ENCODE measurements at regions not wholly inside any gene's neighbourhood (a gene's known extent, or its start where the extent isn't known, plus 50 kb on each side); places are given as distances from the start of the nearest gene placed in this dataset.

DNA sequence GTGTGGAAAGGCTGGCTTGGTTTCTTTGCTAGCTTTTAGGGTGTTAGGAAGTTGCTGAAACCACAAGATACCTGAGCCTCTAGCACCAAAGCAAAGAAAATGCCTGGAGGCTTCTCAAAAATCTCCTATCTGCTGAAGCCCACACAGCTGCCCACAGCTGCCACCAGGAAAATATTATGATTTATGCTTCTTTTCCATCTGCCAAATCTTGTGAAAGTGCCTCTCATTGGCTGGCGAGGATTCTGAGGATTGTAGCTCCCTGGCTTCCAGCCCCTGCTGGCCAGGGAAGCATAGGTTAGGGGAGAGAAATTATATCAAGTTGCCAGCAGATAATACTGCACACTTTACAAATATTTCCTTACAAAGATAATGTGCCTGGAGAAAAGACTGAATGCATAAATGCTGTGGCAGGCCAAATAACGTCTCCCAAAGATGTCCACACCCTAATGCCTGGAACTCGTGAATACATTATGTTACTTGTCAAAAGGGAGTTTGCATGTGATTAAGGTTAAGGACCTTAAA lies 98.4 kb downstream of the MRPL14 start:
- no peak overlapping the region for H3K9ac ChIP-seq (ENCODE audit: low read length)
- ATAC-seq (ENCODE audit: low read depth) = no peak
- H3K9me3 ChIP-seq (ENCODE audit: control extremely low read depth in 1 of 3, control insufficient read depth in 2 of 3, insufficient read depth in 1 of 3, low read length in 2 of 3) = no peaks in the 10 kb centered on the region
- ChIA-PET CTCF (interaction anchor here (1.2 kb wide), 1 partner anchor 9 kb away, joined by 3 read pairs; no protein-coding TSS in a partner anchor), POLR2A (no interaction called here)
- H3K4me1 ChIP-seq (ENCODE audit: control insufficient read depth in 2 of 2, insufficient read depth in 2 of 2, low read length in 2 of 2) = no peaks in the 10 kb centered on the region
- DNase-seq = no peak
- no peak overlapping the region for H3K4me2 ChIP-seq (replicated peaks; ENCODE audit: low read depth, low read length, poor library complexity, severe bottlenecking)
- H3K27me3 Mint-ChIP-seq = peaks cover 23% of the 10 kb centered on the region
- H3K27ac ChIP-seq (ENCODE audit: low read length in 2 of 2) = no peak overlapping the region
- no peaks in the 10 kb centered on the region for H3K79me2 ChIP-seq (ENCODE audit: control insufficient read depth, insufficient read depth, low read length)
- H3K36me3 ChIP-seq (replicated peaks in 1 of 2; ENCODE audit: control extremely low read depth in 1 of 2, control insufficient read depth in 1 of 2, extremely low read depth in 1 of 2, insufficient read depth in 2 of 2, low read length in 1 of 2) = no peaks in the 10 kb centered on the region
- H3K4me1 Mint-ChIP-seq = no peaks in the 10 kb centered on the region
- no peaks in the 10 kb centered on the region for H3K9me3 Mint-ChIP-seq (ENCODE audit: insufficient read depth)
- intact Hi-C loops (cut with micrococcal nuclease) = no loop called here
- WGBS (ENCODE audit: insufficient coverage) = no CpG with 5 or more reads among the region's 3 CpGs
- no peak for TF ChIP-seq EZH2 (IDR thresholded peaks at IDR 0.05; ENCODE audit: borderline replicate concordance, insufficient read depth, low read depth, low read length, poor library complexity, severe bottlenecking)
- TF ChIP-seq CTCF (IDR thresholded peaks at IDR 0.05) = no peak
- H3K4me3 Mint-ChIP-seq = no peak overlapping the region
- no peak overlapping the region for H3K27ac Mint-ChIP-seq
- H2AFZ ChIP-seq (ENCODE audit: insufficient read depth, low read depth, low read length, poor library complexity, severe bottlenecking) = no peak overlapping the region
- peaks cover 0 to 7% (median 3%) of the 10 kb centered on the region in 4 experiments for H3K27me3 ChIP-seq (replicated peaks in 1 of 4; ENCODE audit: control extremely low read depth in 1 of 4, control insufficient read depth in 3 of 4, insufficient read depth in 4 of 4, low read length in 3 of 4)
- H3K4me3 ChIP-seq (ENCODE audit: control extremely low read depth in 1 of 5, extremely low read depth in 1 of 5, insufficient read depth in 1 of 5, low read depth in 2 of 5, low read length in 4 of 5) = no peak overlapping the region
- no peaks in the 10 kb centered on the region for H4K20me1 ChIP-seq (ENCODE audit: control insufficient read depth, insufficient read depth, low read length, poor library complexity, severe bottlenecking)

GRCh38 chr6:44025226-44025625 lies 102.0 kb downstream of the MRPL14 start:
- Histone ChIP-seq H3K4me3 (ENCODE audit: control extremely low read depth in 1 of 5, extremely low read depth in 1 of 5, insufficient read depth in 1 of 5, low read depth in 2 of 5, low read length in 4 of 5) (no peak overlapping the region), H3K79me2 (ENCODE audit: control insufficient read depth, insufficient read depth, low read length) (no peaks in the 10 kb centered on the region), H3K27ac (ENCODE audit: low read length in 2 of 2) (no peak overlapping the region), H2AFZ (ENCODE audit: insufficient read depth, low read depth, low read length, poor library complexity, severe bottlenecking) (no peak overlapping the region), H4K20me1 (ENCODE audit: control insufficient read depth, insufficient read depth, low read length, poor library complexity, severe bottlenecking) (no peaks in the 10 kb centered on the region), H3K27me3 (replicated peaks in 1 of 4; ENCODE audit: control extremely low read depth in 1 of 4, control insufficient read depth in 3 of 4, insufficient read depth in 4 of 4, low read length in 3 of 4) (peaks cover 0 to 28% (median 3%) of the 10 kb centered on the region in 4 experiments), H3K4me1 (ENCODE audit: control insufficient read depth in 2 of 2, insufficient read depth in 2 of 2, low read length in 2 of 2) (no peaks in the 10 kb centered on the region), H3K9ac (ENCODE audit: low read length) (no peak overlapping the region), H3K36me3 (replicated peaks in 1 of 2; ENCODE audit: control extremely low read depth in 1 of 2, control insufficient read depth in 1 of 2, extremely low read depth in 1 of 2, insufficient read depth in 2 of 2, low read length in 1 of 2) (no peaks in the 10 kb centered on the region), H3K9me3 (ENCODE audit: control extremely low read depth in 1 of 3, control insufficient read depth in 2 of 3, insufficient read depth in 1 of 3, low read length in 2 of 3) (no peaks in the 10 kb centered on the region), H3K4me2 (replicated peaks; ENCODE audit: low read depth, low read length, poor library complexity, severe bottlenecking) (no peak overlapping the region)
- no peak for DNase-seq
- CTCF ChIA-PET = no interaction called here
- no peak overlapping the region for H3K4me3 Mint-ChIP-seq
- intact Hi-C loops (cut with micrococcal nuclease) = no loop called here
- TF ChIP-seq EZH2 (IDR thresholded peaks at IDR 0.05; ENCODE audit: borderline replicate concordance, insufficient read depth, low read depth, low read length, poor library complexity, severe bottlenecking) (no peak), CTCF (IDR thresholded peaks at IDR 0.05) (no peak)
- H3K27ac Mint-ChIP-seq = no peak overlapping the region
- no peaks in the 10 kb centered on the region for H3K4me1 Mint-ChIP-seq
- POLR2A ChIA-PET = no interaction called here
- H3K27me3 Mint-ChIP-seq = peaks cover 38% of the 10 kb centered on the region
- no peak for ATAC-seq (ENCODE audit: low read depth)
- no peaks in the 10 kb centered on the region for H3K9me3 Mint-ChIP-seq (ENCODE audit: insufficient read depth)
- WGBS (ENCODE audit: insufficient coverage) = 94% methylated on average over 2 of the region's 4 CpGs

All from B cell (primary cell).